GM23338 (cell line): ENCODE measurements at regions not wholly inside any gene's neighbourhood (a gene's known extent, or its start where the extent isn't known, plus 50 kb on each side); places are given as distances from the start of the nearest gene placed in this dataset.

Experiments
- ATAC-seq: fragments of 200-7000 bp; cut with Tn5 transposase; 3 replicates; pipeline ENCODE4 v1.9.1; 2020
- DNase-seq: peaks from one replicate; pipeline ENCODE4 v3.0.0-alpha.2; 2015; ENCODE audit warnings: low spot score
- H2AFZ ChIP-seq: fragments of 200-600 bp; sonication (generic); 2 replicates; pipeline ENCODE4 v1.8.0; 2016; ENCODE audit warnings: antibody characterized with exemption, mild to moderate bottlenecking, moderate library complexity
- H3F3A ChIP-seq: fragments of 200-600 bp; sonication (generic); replicated peaks from 2 replicates; pipeline ENCODE4 v1.8.0; 2017; ENCODE audit warnings: antibody characterized with exemption, mixed run types, low read depth
- H3K27ac ChIP-seq: fragments of 200-600 bp; sonication (generic); 2 replicates; pipeline ENCODE4 v1.6.1; 2016; ENCODE audit warnings: low read depth
- H3K27me3 ChIP-seq: fragments of 200-600 bp; sonication (generic); 2 replicates; pipeline ENCODE4 v1.8.0; 2016; ENCODE audit warnings: mild to moderate bottlenecking, mixed run types, moderate library complexity; ENCODE audit not compliant: insufficient read depth
- H3K36me3 ChIP-seq: fragments of 200-600 bp; sonication (generic); 2 replicates; pipeline ENCODE4 v1.8.0; 2016; ENCODE audit warnings: mild to moderate bottlenecking; ENCODE audit not compliant: insufficient read depth
- H3K4me1 ChIP-seq: fragments of 200-600 bp; sonication (generic); 2 replicates; pipeline ENCODE4 v1.8.0; 2016; ENCODE audit warnings: mild to moderate bottlenecking, moderate library complexity; ENCODE audit not compliant: insufficient read depth
- H3K4me2 ChIP-seq: fragments of 200-600 bp; sonication (generic); 2 replicates; pipeline ENCODE4 v1.7.1; 2017; ENCODE audit warnings: mixed run types
- H3K4me3 ChIP-seq: fragments of 200-600 bp; sonication (generic); 2 replicates; pipeline ENCODE4 v1.6.1; 2016; ENCODE audit warnings: mixed run types
- H3K79me2 ChIP-seq: fragments of 200-600 bp; sonication (generic); replicated peaks from 2 replicates; pipeline ENCODE4 v1.8.0; 2017; ENCODE audit warnings: mild to moderate bottlenecking; ENCODE audit not compliant: insufficient read depth
- H3K9me2 ChIP-seq: fragments of 200-600 bp; sonication (generic); 2 replicates; pipeline ENCODE4 v1.8.0; 2017; ENCODE audit not compliant: insufficient read depth
- H4K20me1 ChIP-seq: fragments of 200-600 bp; sonication (generic); replicated peaks from 2 replicates; pipeline ENCODE4 v1.8.0; 2017; ENCODE audit warnings: mild to moderate bottlenecking; ENCODE audit not compliant: insufficient read depth
- H3K27ac Mint-ChIP-seq: 2 replicates; pipeline ENCODE4 v1.8.0; 2020; ENCODE audit warnings: inconsistent platforms, mild to moderate bottlenecking, moderate library complexity, mixed read lengths
- H3K27me3 Mint-ChIP-seq: 3 replicates; pipeline ENCODE4 v1.8.0; 2022; ENCODE audit warnings: low read depth, mild to moderate bottlenecking, moderate library complexity, mixed read lengths, inconsistent platforms; ENCODE audit not compliant: insufficient read depth, poor library complexity
- H3K36me3 Mint-ChIP-seq: 3 replicates; pipeline ENCODE4 v1.8.0; 2021; ENCODE audit warnings: low read depth, mild to moderate bottlenecking, inconsistent platforms, moderate library complexity, mixed read lengths
- H3K4me1 Mint-ChIP-seq: 3 replicates; pipeline ENCODE4 v1.8.0; 2020; ENCODE audit warnings: mild to moderate bottlenecking, inconsistent platforms, mixed read lengths
- H3K4me3 Mint-ChIP-seq: 3 replicates; pipeline ENCODE4 v1.8.0; 2021; ENCODE audit warnings: moderate library complexity, mild to moderate bottlenecking, inconsistent platforms, mixed read lengths
- H3K9me3 Mint-ChIP-seq: 3 replicates; pipeline ENCODE4 v1.8.0; 2020; ENCODE audit warnings: moderate library complexity, mild to moderate bottlenecking, inconsistent platforms, mixed read lengths
- CREB1 ChIP-seq: fragments of 250-450 bp; sonication (Bioruptor Pico); IDR thresholded peaks from 2 replicates; pipeline ENCODE4 v1.5.0; 2020; ENCODE audit warnings: low read depth, mild to moderate bottlenecking, moderate library complexity
- ETS1 ChIP-seq: IDR thresholded peaks from 2 replicates; pipeline ENCODE4 v1.6.1; 2016; ENCODE audit warnings: antibody characterized with exemption
- EZH2 ChIP-seq: fragments of 200-600 bp; sonication (generic); IDR thresholded peaks from one replicate; pipeline ENCODE4 v1.8.0; 2017; ENCODE audit warnings: antibody characterized with exemption, mild to moderate bottlenecking, low read depth; ENCODE audit not compliant: unreplicated experiment
- EZH2phosphoT487 ChIP-seq: fragments of 200-600 bp; sonication (generic); IDR thresholded peaks from one replicate; pipeline ENCODE4 v1.8.1; 2018; ENCODE audit warnings: antibody characterized with exemption; ENCODE audit not compliant: unreplicated experiment
- JUNB ChIP-seq: IDR thresholded peaks from one replicate; pipeline ENCODE4 v1.6.1; 2016; ENCODE audit warnings: antibody characterized with exemption; ENCODE audit not compliant: unreplicated experiment
- NANOG ChIP-seq: IDR thresholded peaks from 2 replicates; pipeline ENCODE4 v1.6.1; 2016; ENCODE audit warnings: antibody characterized with exemption, borderline replicate concordance
- POLR2AphosphoS5 ChIP-seq: IDR thresholded peaks from 2 replicates; pipeline ENCODE4 v1.6.1; 2016; ENCODE audit warnings: antibody characterized with exemption, low read depth
- REST ChIP-seq: IDR thresholded peaks from one replicate; pipeline ENCODE4 v1.6.1; 2018; ENCODE audit warnings: antibody characterized with exemption; ENCODE audit not compliant: unreplicated experiment
- STAT1 ChIP-seq: IDR thresholded peaks from one replicate; pipeline ENCODE4 v1.6.1; 2016; ENCODE audit warnings: antibody characterized with exemption; ENCODE audit not compliant: unreplicated experiment
- ZNF114 ChIP-seq: fragments of 250-450 bp; sonication (Bioruptor Pico); IDR thresholded peaks from 2 replicates; pipeline ENCODE4 v1.5.0; 2020; ENCODE audit warnings: mild to moderate bottlenecking, moderate library complexity
- ZNF331 ChIP-seq: fragments of 250-450 bp; sonication (Bioruptor Pico); IDR thresholded peaks from 2 replicates; pipeline ENCODE4 v1.5.0; 2020; ENCODE audit warnings: low read depth, mild to moderate bottlenecking, moderate library complexity
- ZNF462 ChIP-seq: fragments of 250-450 bp; sonication (Bioruptor Pico); IDR thresholded peaks from 2 replicates; pipeline ENCODE4 v1.5.0; 2020; ENCODE audit warnings: mild to moderate bottlenecking, moderate library complexity
- TF ChIP-seq, protein P1 (sequence below), 2 experiments: fragments of 200-600 bp in 1 of 2; sonication (generic) in 1 of 2; conservative IDR thresholded peaks; 2 replicates each; pipeline versions ENCODE4 v1.5.1 to v1.6.1; 2016 to 2017; ENCODE audit warnings: antibody characterized with exemption in 2 of 2, low read depth in 2 of 2, mild to moderate bottlenecking in 2 of 2, moderate library complexity in 1 of 2

DNA sequence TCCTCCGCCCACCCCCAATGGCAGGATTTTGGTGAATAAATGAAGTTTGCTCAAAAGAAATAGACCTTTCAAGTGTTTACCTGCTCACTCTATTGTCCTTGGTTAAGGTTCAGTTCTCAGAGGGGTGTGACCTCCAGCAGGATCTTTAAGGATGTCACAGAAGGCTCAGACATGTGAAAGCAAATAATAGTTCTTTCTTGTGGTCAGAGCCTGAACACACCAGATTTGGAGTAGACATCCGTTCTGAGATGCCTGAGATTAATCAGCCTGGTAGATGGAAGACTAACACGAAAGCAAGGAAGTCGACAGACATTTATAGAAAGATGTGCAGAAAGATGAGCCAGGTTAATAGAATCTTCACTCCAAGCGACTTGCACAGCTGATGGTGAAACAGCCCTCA is 557.9 kb upstream of the CDH11 start:
- no peaks in the 10 kb centered on the region for H3K36me3 ChIP-seq
- Mint-ChIP-seq H3K4me1 (peaks cover 4% of the 10 kb centered on the region; the same call in 2 of the 3 replicates), H3K36me3 (peaks cover 8% of the 10 kb centered on the region; the same call in 2 of the 3 replicates), H3K9me3 (peaks cover 17% of the 10 kb centered on the region), H3K27me3 (peaks cover 3% of the 10 kb centered on the region), H3K4me3 (no peak overlapping the region), H3K27ac (no peak overlapping the region)
- H3K4me1 ChIP-seq, result peaks cover 7% of the 10 kb centered on the region
- H3K4me2 ChIP-seq, result no peak overlapping the region
- no peak overlapping the region for H2AFZ ChIP-seq
- TF ChIP-seq POLR2AphosphoS5, result no peak
- TF ChIP-seq ZNF331 (CRISPR knock-in tag), result no peak
- TF ChIP-seq ZNF462 (CRISPR knock-in tag), result no peak
- TF ChIP-seq JUNB, result no peak
- TF ChIP-seq ETS1, result no peak
- TF ChIP-seq NANOG, result no peak
- TF ChIP-seq EZH2, result no peak
- TF ChIP-seq STAT1, result no peak
- TF ChIP-seq, protein P1, sequence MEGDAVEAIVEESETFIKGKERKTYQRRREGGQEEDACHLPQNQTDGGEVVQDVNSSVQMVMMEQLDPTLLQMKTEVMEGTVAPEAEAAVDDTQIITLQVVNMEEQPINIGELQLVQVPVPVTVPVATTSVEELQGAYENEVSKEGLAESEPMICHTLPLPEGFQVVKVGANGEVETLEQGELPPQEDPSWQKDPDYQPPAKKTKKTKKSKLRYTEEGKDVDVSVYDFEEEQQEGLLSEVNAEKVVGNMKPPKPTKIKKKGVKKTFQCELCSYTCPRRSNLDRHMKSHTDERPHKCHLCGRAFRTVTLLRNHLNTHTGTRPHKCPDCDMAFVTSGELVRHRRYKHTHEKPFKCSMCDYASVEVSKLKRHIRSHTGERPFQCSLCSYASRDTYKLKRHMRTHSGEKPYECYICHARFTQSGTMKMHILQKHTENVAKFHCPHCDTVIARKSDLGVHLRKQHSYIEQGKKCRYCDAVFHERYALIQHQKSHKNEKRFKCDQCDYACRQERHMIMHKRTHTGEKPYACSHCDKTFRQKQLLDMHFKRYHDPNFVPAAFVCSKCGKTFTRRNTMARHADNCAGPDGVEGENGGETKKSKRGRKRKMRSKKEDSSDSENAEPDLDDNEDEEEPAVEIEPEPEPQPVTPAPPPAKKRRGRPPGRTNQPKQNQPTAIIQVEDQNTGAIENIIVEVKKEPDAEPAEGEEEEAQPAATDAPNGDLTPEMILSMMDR (conservative IDR thresholded peaks at IDR 0.05; ENCODE audit: low read depth in 2 of 2), result no peak
- no peak for TF ChIP-seq REST
- TF ChIP-seq ZNF114 (CRISPR knock-in tag), result no peak
- no peak for TF ChIP-seq CREB1 (CRISPR knock-in tag)
- TF ChIP-seq EZH2phosphoT487, result no peak
- H3K4me3 ChIP-seq, result no peak overlapping the region
- peaks cover 15% of the 10 kb centered on the region; the same call in 1 of the 2 replicates for H3K9me2 ChIP-seq
- ATAC-seq, result no peak
- no peak for DNase-seq
- H4K20me1 ChIP-seq, result no peaks in the 10 kb centered on the region
- H3K27ac ChIP-seq, result no peak overlapping the region
- H3K79me2 ChIP-seq, result no peaks in the 10 kb centered on the region
- no peaks in the 10 kb centered on the region for H3F3A ChIP-seq
- H3K27me3 ChIP-seq, result no peaks in the 10 kb centered on the region
